Hepatic stellate cell (primary cell): ENCODE measurements at regions not wholly inside any gene's neighbourhood (a gene's known extent, or its start where the extent isn't known, plus 50 kb on each side); places are given as distances from the start of the nearest gene placed in this dataset.
"Not testable (repeated sequence)": the region's sequence is repeated elsewhere in the genome, so short reads cannot be mapped to it uniquely, and the experiment has no call there.

Experiments
- DNase-seq: peaks from one replicate; pipeline ENCODE4 v3.0.0; 2011; ENCODE audit warnings: low spot score

DNA sequence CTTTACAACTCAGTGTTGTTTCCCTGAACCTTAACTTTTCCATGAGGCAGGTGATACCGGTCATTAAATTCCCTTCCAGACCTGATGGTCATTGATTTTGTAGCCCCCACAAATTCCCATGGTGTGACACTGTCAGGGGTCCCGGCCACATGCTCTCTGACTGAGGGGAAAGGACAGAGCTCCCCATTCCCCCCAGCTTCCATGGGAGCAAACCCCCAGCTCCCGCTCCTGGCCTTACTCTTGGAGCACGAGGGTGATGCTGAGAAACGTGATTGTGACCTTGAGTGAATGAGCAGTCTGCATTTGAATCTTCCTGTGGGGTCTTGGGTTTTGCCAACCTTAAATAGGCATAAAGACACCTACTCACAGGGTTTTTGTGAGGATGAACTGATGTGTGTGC lies 366.8 kb downstream of the RPS6KC1 start:
- DNase-seq: no peak

DNA sequence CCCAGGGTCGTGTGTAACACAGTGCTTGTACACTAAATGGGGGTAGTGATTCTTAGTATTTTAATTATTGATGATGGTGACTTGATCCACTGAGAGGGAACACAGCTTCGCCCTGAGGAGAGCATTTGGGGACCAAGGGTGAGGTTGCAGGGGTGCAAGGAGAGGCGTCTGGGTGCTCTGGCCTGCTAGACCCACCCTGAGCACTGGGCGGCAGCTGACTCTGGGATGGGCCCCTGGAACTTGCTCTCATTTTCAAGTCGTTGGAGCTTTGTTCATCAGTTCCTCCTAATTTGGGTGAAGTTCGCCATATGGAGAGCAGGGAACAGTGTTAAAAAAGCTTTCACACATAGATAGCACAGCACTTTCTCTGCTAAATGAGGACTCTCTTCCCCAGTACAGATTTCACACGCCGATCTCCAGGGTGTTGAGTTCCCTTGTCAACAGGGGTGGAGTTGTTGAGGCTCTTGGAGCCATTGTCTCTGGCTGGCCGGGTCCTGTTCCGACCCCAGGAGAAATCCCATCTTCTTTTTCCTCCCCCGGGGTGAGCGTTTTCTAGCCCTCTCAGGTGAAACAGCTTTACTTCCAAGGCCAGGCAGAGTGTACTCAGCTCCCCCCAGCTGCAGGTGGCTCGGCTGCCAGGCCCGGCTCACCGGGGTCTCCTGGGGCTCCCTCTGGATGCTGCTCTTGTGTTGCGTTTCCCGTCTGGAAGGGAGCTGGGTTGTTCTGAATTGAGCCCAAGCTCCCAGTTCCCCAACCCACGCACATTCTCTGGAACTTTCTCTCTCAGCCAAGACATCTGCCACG lies 367.4 kb downstream of the RPS6KC1 start:
- no peak for DNase-seq

DNA sequence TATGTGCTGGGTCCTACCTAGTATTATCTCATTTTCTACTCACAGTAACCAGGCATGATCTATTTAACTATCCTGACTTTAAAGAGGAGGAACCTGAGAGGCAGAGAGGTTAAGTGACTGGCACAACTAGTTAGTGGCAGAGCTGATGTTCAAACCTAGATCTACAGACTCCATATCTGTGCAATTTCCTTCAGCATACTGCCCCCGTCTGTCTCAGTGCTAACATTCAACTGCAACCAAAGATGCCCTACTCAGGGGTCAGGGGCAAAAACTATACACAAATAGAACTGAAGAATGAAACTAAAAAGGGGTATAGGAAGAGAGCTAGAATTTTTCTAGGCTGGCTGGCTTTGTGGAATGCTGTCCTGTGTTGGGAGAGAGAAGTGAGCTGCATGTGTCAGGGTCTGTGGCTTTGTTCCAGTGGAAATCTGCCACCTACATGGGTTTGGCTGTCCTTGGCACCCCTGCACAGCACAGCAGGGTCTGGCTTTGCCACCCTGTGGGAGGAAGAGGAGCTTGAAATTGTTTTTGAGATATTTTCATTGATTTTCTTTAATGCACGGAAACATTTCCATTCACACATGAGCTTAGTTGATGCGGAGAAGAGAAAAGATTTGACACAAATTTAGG lies 368.5 kb downstream of the RPS6KC1 start:
- DNase-seq: no peak

DNA sequence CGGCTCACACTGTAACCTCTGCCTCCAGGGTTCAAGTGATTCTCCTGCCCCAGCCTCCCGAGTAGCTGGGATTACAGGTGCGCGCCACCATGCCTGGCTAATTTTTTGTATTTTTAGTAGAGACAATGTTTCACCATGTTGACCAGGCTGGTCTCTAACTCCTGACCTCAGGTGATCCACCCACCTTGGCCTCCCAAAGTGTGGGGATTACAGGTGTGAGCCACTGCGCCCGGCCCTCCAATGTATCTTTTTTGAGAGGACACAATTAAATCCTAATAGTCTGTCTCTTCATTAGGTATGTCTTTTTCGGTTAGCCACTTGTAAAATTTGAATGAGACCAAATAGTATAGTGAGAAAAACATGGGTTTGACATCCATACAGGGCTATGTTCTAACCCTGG lies 370.1 kb downstream of the RPS6KC1 start:
- not testable (repeated sequence) for DNase-seq

DNA sequence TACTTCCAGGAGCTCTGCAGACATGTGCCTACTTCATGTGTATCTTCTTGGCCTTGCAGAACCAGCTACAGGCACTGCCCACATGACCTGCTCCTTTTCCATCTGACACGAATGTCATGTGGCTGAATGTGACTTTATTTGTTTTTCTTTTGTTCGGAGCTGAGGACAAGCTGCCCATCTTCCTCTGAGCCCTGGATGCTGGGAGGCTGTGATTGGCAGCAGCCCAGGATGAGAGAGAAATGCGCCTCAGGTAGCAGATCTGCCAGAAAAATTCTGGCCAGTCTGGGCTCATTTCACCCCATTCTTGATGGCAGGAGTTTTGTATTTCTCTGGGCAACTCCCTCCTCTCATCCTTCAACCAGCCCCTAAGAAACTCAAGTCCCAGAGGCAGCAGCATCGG lies 372.0 kb downstream of the RPS6KC1 start:
- DNase-seq: no peak

DNA sequence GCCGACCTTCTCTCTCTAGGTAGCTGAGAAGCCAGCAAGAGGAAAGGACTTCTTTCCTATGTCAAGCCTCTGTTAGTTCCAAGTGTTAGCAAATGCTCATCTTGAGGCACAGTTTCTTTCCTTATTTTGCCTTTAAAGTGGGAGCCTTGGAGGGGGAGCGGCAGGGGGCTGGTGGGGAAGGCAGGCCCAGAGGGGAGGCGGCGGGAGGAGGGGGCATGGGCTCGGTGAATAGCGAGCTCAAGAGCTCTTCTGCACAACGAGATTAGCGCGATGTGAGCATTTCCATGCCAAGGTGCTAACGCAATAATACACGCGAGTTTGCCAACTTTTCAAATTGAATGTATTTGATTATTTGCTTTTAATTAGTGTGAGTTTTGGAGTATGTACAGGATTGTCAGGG lies 372.6 kb downstream of the RPS6KC1 start:
- DNase-seq: no peak

DNA sequence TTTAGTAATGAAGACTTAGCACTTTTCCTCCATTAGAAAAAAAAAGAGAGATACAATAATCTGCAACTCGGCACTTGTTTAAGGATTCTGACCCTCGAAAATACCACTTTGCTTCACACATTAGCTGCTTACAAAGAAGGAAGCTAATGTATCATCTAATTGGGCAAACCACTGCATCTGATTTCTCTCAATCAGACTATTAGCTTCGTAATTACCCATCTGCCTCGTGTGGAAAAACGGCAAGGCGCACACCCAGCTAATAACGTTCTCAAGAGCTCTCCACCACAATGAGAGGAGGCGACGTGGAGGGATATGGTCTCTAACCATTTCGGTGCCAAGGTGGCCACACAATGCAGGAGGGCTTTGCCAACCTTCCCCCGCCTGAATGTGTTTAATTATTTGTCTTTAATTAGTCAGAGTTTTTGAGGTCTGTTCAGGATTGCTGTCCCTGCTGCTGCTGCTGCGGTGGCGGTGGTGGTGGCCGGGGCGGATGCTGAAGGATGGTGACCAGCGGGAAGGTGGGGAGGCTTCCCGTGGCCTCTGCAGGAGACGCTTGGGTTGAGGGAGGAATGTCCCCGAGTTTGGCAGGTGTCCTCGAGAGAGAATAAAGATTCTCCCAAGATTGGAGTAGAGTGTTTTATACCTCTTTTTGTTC lies 374.5 kb downstream of the RPS6KC1 start:
- DNase-seq: no peak

DNA sequence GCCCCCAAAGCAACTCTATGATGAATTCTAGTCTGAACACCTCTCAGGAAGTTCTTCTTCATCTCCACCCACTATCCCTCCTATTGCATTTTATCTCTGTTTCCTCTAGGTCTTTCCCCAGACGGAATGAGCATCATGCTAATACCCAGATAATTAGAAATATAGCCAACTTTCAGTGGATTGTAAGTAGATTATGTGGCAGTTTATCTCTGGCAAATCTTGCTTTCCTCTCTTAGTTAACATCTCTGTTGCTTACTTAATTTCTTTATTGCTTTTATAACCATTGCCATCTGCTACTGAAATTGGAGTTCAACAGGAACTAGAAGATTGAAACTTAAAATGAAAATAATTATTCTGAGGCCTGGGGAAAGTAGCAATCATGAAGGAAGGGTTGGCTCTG lies 378.6 kb downstream of the RPS6KC1 start:
- no peak for DNase-seq

DNA sequence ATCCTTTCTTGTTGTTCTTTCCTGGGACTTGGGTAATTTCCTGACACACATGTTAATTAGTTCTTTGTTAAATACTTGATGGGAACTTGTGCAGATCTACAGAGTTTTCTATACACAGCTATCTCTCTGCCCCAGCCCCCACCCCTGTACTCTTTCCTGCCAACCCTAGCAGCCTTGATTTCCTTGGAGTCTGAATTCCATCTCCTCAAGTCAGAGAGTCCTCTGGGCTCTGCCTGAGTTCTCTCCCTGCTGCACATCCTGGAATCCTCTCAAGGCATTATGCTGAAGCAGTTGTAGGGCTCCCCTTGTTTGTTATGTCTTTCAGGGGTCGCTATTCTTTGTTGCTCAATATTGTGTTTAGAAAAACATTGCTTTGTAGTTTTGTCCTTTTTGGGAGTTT lies 384.7 kb downstream of the RPS6KC1 start:
- no peak for DNase-seq

DNA sequence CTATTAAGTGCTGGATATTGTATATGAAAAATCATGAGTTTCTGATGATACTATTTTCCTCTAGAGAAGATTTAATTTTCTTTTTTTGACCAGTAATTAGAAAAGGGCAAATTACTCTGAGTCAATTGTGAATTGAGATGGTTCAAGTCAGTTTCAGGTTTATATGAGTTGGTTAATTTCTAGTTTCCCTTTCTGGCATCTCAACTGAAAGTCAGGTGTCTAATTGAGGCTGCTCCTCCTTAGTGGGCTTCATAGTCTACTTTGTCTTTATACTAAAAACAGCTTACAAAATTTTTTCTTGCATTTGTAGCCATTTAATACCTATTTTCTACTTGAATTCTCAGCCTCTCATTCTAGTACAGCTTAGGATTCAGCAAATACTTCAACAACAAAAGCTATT lies 387.3 kb downstream of the RPS6KC1 start:
- DNase-seq: no peak

DNA sequence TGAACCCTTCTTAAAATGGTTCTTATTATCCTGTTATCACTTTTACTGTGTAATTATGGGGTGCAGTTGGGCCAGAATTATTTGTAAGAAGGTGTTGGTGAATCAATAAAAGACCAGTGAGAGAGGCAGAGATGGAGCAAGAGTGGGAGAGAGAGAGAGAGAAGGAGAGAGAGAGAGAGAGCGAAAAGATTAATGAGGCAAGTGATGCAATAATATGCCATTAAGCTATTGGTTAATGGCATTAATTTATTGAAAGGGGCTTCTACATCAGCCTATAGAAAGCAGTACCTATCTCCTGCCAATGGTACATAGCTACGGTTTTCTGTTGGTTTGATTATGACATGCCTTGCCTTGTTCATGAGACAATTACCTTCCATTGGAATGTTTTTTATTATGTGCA lies 388.7 kb downstream of the RPS6KC1 start:
- DNase-seq: no peak

DNA sequence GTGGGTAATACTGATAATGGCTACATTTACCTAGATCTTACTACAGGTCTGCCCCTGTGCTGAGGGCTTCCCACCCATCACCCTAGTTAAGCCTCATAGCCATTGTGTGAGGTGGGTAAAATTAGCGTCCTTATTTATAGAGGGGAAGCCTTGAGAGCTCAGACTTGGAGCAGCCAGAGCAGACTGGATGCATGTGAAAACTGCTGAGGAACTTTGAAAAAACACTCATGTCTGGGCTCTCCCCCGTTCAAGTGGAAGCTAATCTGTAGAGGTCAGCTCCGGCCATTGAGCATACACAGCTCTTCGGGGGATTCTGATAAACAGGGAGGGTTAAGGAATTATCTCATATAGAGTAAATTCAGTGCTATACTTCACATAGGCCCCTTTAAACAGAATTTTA lies 389.7 kb downstream of the RPS6KC1 start:
- DNase-seq: no peak

DNA sequence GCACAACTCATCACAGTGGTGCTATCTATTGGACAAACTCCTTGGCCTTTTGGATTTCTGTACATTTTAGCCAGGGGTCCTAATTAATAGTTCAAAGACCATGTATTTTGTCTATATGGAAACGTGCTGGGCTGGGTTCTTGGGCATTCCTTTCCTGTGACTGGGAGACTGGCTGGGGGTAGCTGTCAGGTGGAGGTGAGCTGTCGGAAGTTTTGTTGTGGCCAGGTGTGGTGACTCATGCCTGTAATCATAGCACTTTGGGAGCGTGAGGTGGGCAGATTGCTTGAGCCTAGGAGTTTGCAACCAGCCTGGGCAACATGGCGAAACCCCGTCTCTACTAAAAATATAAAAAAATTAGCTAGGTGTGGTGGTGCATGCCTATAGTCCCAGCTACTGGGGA lies 392.4 kb downstream of the RPS6KC1 start:
- DNase-seq: no peak

DNA sequence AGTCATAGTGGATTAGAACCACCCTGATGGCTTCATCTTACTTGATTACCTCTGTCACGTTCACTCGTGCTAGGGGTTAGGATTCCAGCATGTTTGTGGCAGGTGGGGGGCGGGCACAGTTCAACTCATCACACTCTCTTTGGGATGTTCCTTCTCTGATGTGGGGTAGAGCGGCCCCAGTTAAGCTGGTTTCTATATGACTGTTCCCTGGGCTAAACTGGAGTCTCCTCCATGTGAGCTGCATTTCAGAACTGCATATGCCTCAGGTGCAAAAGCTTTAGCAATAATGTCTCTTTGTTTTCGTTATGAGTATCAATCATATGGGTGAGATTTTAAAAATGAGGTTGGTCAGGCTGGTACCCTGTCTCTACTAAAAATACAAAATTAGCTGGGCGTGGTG lies 393.2 kb downstream of the RPS6KC1 start:
- DNase-seq: no peak

DNA sequence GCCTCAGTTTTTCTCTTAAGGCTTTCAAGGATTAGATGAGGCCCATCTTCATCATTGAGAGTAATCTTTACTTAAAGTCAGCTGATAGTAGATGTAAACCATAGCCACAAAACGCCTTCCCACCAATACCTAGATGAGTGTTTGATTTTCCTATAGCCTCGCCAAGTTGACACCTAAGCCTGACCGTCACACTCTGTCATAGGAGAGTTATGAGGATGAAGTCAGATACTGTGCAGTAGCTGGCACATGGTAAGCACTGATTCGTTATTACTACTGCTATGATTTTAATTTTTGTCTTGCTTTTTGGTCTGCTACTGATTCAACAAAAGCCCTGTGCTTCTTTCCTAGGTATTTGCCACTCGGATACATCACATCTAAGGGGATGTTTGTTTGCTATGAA lies 395.5 kb downstream of the RPS6KC1 start:
- DNase-seq: no peak

DNA sequence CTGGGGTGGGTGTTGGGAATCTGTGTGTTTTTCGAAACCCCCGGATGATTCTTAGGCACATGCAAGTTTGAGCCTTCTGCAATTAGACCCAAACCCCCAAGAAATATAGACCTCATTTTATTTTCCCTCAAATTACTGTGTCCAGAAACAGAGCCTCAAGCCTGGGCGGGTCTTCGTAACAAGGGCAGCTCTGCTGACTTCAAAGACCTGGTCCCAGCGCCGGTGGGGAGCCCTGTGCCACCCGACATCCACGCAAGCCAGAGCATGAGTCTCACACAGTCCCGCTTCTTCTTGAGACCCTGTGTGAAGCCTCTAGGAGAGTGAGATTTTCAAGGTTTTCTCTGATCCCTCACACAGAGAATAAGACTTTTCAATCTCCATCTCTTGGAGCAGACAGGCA lies 397.3 kb downstream of the RPS6KC1 start:
- DNase-seq: no peak

DNA sequence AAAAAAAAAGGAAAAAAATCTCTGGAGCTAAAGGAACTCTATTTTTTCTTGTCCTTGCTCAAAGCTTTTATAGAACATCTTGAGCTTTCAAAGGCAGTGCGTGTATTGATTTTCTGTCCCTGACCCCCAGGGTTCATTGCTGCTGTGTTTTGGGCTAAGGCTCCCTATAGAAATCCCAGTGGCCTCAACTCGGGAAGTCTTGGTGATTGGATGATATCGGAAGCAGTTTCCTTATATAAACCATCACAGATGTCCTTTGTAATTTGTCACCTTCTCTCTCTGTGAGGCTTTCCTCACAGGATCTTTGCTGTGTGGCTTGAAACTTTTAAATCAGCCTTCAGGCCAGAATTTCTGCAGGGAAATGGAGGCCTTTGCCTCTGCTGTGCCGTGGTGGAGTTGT lies 397.7 kb downstream of the RPS6KC1 start:
- no peak for DNase-seq

DNA sequence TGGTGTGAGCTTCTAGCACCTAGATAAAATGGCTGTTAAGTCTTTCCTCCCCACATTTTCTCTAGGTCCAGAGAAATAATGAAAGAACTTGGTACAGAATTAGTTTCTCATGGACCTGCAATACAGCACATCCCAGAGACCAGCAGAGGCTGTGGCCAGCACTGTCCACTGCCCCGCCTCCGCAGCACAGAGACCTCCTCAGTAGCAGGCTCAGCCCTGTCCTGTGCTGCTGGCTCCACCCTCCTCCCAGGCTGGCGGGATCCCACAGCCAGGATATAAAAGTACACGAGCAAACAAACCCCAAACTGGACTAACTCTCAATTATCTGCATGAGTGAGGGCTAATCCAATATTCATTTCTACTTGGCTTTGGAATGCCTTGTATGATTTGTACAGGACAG lies 401.5 kb downstream of the RPS6KC1 start:
- no peak for DNase-seq

DNA sequence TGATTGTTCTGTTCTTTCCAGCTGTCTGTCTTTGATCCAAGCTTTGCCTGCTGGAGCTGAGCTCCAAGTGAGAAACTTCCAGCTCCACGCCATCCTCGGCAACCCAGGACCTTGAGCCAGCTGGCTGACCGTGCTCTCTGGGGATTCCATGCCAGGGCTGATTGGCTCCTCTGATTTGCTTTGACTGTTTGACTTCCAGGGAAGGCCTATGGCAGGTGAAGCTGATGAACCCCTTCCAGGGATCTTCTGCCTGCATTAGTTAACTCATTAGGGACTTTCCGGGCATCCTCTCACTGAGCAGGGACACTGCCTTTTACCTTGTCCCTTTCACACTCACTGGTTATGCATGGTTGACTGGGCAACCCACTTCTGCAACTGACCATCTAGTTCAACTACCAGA lies 406.1 kb downstream of the RPS6KC1 start:
- no peak for DNase-seq

DNA sequence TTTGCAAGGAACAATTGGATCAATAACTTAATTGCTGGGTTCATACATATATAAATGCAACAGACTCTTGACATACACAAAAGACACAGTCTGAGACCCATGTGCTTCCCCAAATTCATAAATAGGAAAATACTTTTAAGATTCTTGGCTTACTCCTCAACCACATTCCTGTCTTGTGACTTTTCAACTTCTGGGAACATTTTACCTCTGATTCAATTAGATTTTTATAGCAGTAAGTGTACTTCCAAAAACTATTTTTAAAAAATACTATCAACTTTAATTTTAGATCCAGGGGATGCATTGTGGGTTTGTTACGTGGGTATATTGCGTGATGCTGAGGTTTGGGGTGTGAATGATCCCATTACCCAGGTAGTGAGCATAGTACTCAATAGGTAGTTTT lies 406.7 kb downstream of the RPS6KC1 start:
- no peak for DNase-seq

DNA sequence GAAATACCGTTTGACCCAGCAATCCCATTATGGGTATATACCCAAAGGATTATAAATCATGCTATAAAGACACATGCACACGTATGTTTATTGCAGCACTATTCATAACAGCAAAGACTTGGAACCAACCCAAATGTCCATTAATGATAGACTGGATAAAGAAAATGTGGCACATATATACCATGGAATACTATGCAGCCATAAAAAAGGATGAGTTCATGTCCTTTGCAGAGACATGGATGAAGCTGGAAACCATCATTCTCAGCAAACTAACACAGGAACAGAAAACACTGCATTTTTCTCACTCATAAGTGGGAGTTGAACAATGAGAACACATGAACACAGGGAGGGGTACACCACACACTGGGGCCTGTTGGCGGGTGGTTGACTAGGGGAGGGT lies 411.3 kb downstream of the RPS6KC1 start:
- DNase-seq: not testable (repeated sequence)

DNA sequence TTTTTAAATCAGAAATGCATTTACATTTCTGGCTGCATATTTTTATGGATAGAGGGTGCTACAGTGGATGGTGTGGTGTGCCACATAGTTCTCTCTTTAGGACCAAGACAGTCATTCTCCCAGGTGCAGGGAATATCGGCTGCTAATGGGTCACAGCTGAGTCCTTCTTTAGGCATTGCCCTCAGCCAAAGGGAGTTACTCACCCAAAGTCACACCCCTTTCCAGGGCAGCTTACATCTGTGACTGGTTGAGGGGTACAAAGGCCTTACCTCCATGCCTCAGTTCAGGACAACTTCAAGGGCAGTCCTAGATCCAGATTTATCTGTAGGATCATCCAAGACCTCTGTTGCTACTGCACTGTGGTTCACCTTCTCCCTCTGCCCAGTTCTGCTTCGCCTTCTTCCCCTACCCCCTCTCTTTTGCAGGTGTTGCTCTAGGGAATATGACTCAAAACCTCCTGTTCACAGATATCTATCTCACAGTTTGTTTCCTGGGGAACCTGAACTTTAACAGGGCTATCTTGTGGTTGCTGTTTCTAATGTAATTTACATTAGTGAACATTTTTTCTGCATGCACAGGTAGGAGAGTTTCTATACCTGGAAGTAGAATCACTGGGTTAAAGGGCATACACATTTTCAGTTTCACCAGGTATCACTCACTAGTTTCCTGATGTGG lies 413.9 kb downstream of the RPS6KC1 start:
- DNase-seq: no peak

DNA sequence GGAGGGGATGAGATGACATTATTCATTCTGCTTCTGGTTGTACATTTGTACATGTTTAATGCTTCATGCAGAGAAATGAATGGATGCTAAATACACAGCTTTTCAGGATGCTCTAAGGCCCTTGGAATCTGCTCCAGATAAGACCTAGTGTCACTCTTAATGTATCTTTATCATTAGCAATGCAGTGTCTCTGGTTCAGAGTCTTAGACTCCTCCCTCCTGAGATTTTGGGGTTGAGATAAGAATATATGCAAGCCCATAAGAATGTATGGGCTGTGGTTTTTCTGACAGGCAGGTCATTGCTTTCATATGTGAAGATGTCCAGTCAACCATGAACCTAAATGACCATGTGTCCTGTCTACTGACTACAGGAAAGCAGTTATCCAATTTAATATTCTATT lies 415.5 kb downstream of the RPS6KC1 start:
- no peak for DNase-seq
